Fibroblast of upper back skin (primary cell): ENCODE measurements at regions not wholly inside any gene's neighbourhood (a gene's known extent, or its start where the extent isn't known, plus 50 kb on each side); places are given as distances from the start of the nearest gene placed in this dataset.

ENCODE experiments used
- DNase-seq: peaks from one replicate; pipeline ENCODE4 v3.0.0-alpha.2; 2013

DNA sequence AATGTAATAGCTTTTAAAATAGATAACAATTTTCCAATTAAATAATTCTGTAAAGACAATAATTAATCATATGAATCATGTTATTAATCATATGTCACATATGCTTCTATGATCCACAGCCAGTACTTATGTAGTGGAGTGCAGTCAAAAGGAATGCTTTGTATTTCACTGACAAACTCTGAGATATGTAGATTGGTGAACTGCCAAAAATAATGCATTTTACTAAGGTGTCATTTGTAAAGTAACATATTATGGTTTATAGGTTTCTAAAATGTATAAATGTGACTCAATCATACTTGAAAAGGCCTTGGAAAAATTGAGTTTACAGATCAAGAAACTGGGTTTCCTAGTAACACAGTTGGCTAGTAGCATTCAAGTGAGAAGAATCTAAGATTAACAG, 93.8 kb upstream of the KCNH7 start:
- peak; percentile 52 for DNase-seq

DNA sequence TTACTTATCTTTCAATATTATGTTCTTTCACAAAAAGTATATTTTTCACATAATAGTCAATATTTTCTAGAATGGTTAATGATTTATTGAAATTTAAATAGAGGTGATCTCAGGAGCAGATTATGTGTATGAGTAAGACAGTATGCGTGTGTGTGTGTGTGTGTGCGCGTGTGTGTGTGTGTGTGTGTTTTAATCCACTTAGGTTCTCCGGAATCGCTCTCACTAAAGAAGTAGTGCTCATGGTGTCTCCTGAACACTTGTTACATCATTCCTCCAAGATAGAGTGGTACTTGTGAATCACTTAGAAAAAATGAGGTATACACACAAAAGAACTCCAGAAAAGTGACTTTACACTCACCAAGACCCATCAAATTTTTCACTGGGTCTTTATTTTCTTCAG, 91.0 kb upstream of the KCNH7 start:
- peak; percentile 68 for DNase-seq

GRCh38 chr2:162928356-162928755, 89.8 kb upstream of the KCNH7 start:
- DNase-seq, result no peak

DNA sequence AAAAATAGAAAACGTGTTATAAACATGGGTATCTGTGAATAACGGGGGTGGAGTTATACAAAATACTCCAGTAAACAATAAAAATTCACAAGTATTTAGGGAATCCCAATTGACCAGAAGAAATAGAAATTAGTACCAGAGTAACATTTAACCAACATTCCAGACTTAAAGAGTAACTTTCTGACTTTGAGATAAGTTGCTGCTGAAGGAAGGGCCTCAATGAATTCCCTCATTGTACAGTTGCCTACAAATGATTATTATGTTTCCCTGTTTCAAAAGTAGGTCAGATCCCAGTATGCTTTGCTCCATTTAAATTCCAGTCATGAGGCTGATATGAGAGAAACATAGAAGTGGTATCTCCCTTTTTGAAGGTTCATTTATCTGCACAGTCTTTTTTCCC, 88.3 kb upstream of the KCNH7 start:
- peak; percentile 62 for DNase-seq

- peak; percentile 93 for DNase-seq
Measured at GRCh38 chr2:162926501-162926900, 87.9 kb upstream of the KCNH7 start.

- DNase-seq, result no peak
Measured at GRCh38 chr2:162925595-162925994, 87.0 kb upstream of the KCNH7 start.

GRCh38 chr2:162919111-162919510, 80.5 kb upstream of the KCNH7 start:
- DNase-seq, result no peak

- no peak for DNase-seq
Measured at GRCh38 chr2:162917626-162918025, 79.1 kb upstream of the KCNH7 start.

- DNase-seq, result no peak
Measured at GRCh38 chr2:162916286-162916801, 77.8 kb upstream of the KCNH7 start.

- DNase-seq, result no peak
Measured at GRCh38 chr2:162915858-162916257, 77.3 kb upstream of the KCNH7 start.

- DNase-seq, result peak; percentile 62
Measured at GRCh38 chr2:162914161-162914560, 75.6 kb upstream of the KCNH7 start.

DNA sequence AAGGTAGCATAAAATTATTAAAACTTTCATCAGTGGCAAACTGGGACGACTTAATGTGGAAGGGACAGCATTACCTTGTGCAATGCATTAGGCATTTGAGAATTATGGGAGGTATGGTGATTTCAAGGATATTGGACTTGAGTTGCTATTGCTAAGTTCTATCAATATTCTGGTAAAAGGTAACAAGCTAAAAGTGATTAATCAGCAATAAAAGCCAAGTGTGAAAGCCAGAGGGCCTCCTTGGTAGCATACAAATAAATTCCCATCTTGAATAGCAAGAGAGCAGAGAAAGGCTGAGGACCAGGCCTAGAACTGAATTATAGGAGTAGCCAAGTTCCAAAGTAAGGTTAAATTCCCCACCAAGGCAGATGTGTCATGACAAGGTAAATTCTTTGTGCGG, 74.2 kb upstream of the KCNH7 start:
- DNase-seq, result no peak

DNA sequence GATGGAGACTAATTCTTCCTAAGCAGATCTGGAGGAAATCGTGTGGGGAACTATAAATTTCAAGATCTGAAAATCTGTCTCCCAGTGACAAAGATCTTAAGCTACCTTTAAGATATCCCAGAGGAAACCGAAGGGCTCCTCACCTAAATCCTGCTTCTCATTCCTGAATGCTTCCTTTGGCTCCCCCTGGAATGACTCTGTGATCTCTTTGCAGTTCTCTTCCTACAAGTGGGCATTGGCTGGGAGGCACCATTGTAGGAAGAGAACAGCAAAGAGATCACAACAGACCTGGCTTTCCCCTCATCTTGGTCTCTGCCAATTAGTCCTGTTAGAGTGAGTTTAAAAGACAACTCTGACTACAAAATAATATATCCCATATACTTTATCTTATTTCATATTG, 70.0 kb upstream of the KCNH7 start:
- DNase-seq, result no peak

DNA sequence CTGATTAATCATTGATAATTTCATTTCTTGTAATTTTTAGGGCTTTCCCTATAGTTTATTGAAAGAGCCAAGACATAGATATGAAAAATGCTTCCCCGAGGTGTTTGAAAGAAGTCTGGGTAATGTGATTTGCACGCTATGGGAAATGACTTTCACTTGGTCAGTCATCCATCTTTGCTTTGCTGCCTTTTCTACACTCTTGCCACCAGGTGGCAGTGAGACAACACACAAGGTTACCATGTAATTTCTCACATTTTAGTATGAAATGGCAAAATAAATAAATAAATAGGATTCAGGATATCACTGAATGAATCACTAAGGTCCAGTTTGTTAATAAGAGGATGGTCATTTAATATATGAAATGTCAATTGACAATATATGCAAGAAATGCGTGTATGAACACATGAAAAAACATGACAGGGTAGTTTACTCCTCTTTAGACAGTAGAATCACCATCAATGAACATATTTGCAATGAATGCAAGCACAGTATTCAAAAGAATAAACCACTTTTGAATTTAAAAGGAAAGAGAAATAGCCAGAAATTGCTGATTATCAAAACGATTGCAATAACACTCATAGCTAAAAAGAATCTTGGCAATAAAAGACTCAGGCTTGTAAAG, 52.2 kb upstream of the KCNH7 start:
- DNase-seq, result peak; percentile 78

GRCh38 chr2:162888652-162889051, 50.1 kb upstream of the KCNH7 start:
- no peak for DNase-seq
